Right lobe of liver (tissue), 6 donors: ENCODE measurements at regions not wholly inside any gene's neighbourhood (a gene's known extent, or its start where the extent isn't known, plus 50 kb on each side); places are given as distances from the start of the nearest gene placed in this dataset.

Source experiments
- ATAC-seq, 4 donors: fragments of 200-7000 bp; cut with Tn5 transposase; one replicate each; pipeline ENCODE4 v1.9.1; 2020; ENCODE audit warnings: mild to moderate bottlenecking in 4 of 4, moderate library complexity in 4 of 4
- DNase-seq, 3 donors: peaks; one replicate each; pipeline ENCODE4 v3.0.0-alpha.2; 2020
- H3K27ac ChIP-seq, 3 donors: fragments of 200-600 bp; one replicate each; pipeline ENCODE4 v1.8.0; 2022
- H3K27me3 ChIP-seq, 2 donors: fragments of 200-600 bp; one replicate each; pipeline ENCODE4 v1.8.0; 2022
- H3K36me3 ChIP-seq, 4 donors: fragments of 200-600 bp; sonication (generic) in 1 of 4; one replicate each; pipeline versions ENCODE4 v1.5.1 to v1.8.0; 2017 to 2022; ENCODE audit warnings: control low read depth in 1 of 4
- H3K4me1 ChIP-seq, 4 donors: fragments of 200-600 bp; sonication (generic) in 1 of 4; one replicate each; pipeline versions ENCODE4 v1.5.1 to v1.8.0; 2017 to 2022; ENCODE audit warnings: control low read depth in 1 of 4
- H3K4me3 ChIP-seq, 3 donors: fragments of 200-600 bp; one replicate each; pipeline ENCODE4 v1.8.0; 2022
- H3K9me3 ChIP-seq, 4 donors: fragments of 200-600 bp; sonication (generic) in 1 of 4; one replicate each; pipeline versions ENCODE4 v1.5.1 to v1.8.0; 2017 to 2022; ENCODE audit warnings: control low read depth in 1 of 4
- CTCF ChIP-seq, 4 donors: fragments of 200-600 bp in 3 of 4; fragments of 450-650 bp in 1 of 4; IDR thresholded peaks; one replicate each; pipeline versions ENCODE4 v1.5.1 to v1.8.0; 2016 to 2022; ENCODE audit warnings: antibody characterized with exemption in 4 of 4, mild to moderate bottlenecking in 2 of 4
- POLR2A ChIP-seq: fragments of 450-650 bp; IDR thresholded peaks from one replicate; pipeline ENCODE4 v1.6.1; 2017; ENCODE audit warnings: antibody characterized with exemption, mild to moderate bottlenecking
- WGBS: methylation state at CpG from one replicate; pipeline ENCODE4 v1.1.6; 2018; ENCODE audit warnings: low coverage, low lambda C conversion rate; ENCODE audit not compliant: insufficient coverage; ENCODE audit errors: missing lambda C conversion rate; 5-methylcytosine and 5-hydroxymethylcytosine counted together
- intact Hi-C, 2 donors: fragments of 100-400 bp; cut with DNase I; formaldehyde crosslinking; loops; one replicate each; pipeline versions ENCODE4 v1.11.2 to v1.14.1; 2022
- donor health status: DM: no; HTN: yes; CAD: no.
- donor health status: DM: no; HTN: no; CAD: no.
- donor health status: DM: no; HTN: no; CAD: no.
- donor health status: DM: no; HTN: yes; CAD: no.
- donor health status: DM: no; HTN: yes; CAD: no.

- TF ChIP-seq POLR2A (no peak), CTCF (IDR thresholded peaks at IDR 0.05) (no peak)
- Histone ChIP-seq H3K4me3 (no peak overlapping the region), H3K36me3 (no peaks in the 10 kb centered on the region), H3K4me1 (peaks cover 0 to 49% (median 18%) of the 10 kb centered on the region in 4 donors), H3K27me3 (no peaks in the 10 kb centered on the region), H3K9me3 (no peaks in the 10 kb centered on the region), H3K27ac (peak overlapping the region in 2 of 3 donors; percentile 14 to 55)
- WGBS = 21% methylated on average over 3 of the region's 3 CpGs
- intact Hi-C loops = no loop called here
- ATAC-seq (peak; percentile 83 to 88 (median 86)), DNase-seq (peak; percentile 37 to 77 (median 64))
These were observed 77.9 kb downstream of the FOXB1 start for GRCh38 chr15:60081976-60082375.

- no peaks in the 10 kb centered on the region for H3K27me3 ChIP-seq
- peak in 2 of 4 donors; percentile 21 to 31 for ATAC-seq
- intact Hi-C loops = no loop called here
- H3K4me1 ChIP-seq = peaks cover 0 to 49% (median 18%) of the 10 kb centered on the region in 4 donors
- no peak for TF ChIP-seq POLR2A
- TF ChIP-seq CTCF (IDR thresholded peaks at IDR 0.05) = no peak
- no peaks in the 10 kb centered on the region for H3K9me3 ChIP-seq
- no peak overlapping the region for H3K27ac ChIP-seq
- DNase-seq = no peak
- H3K36me3 ChIP-seq = no peaks in the 10 kb centered on the region
- WGBS = 28% methylated on average over 3 of the region's 3 CpGs
- H3K4me3 ChIP-seq = no peak overlapping the region
These were observed 79.2 kb downstream of the FOXB1 start for GRCh38 chr15:60083318-60083717.

GRCh38 chr15:60086681-60087429, 82.7 kb downstream of the FOXB1 start:
- no peak for ATAC-seq
- Histone ChIP-seq H3K9me3 (no peaks in the 10 kb centered on the region), H3K27ac (no peak overlapping the region), H3K36me3 (no peaks in the 10 kb centered on the region), H3K4me1 (peaks cover 0 to 41% (median 14%) of the 10 kb centered on the region in 4 donors), H3K4me3 (no peak overlapping the region), H3K27me3 (no peaks in the 10 kb centered on the region)
- no peak for TF ChIP-seq POLR2A
- no peak for TF ChIP-seq CTCF (IDR thresholded peaks at IDR 0.05)
- 77% methylated on average over 4 of the region's 8 CpGs for WGBS
- intact Hi-C loops = no loop called here
- DNase-seq = no peak

GRCh38 chr15:60087561-60087960, 83.5 kb downstream of the FOXB1 start:
- no peak for TF ChIP-seq CTCF (IDR thresholded peaks at IDR 0.05)
- TF ChIP-seq POLR2A = no peak
- no peaks in the 10 kb centered on the region for H3K9me3 ChIP-seq
- intact Hi-C loops = no loop called here
- DNase-seq = no peak
- H3K27me3 ChIP-seq = no peaks in the 10 kb centered on the region
- H3K4me3 ChIP-seq = no peak overlapping the region
- no peak for ATAC-seq
- H3K27ac ChIP-seq = no peak overlapping the region
- peaks cover 0 to 41% (median 13%) of the 10 kb centered on the region in 4 donors for H3K4me1 ChIP-seq
- no peaks in the 10 kb centered on the region for H3K36me3 ChIP-seq
